Keratinocyte (primary cell): ENCODE measurements at regions not wholly inside any gene's neighbourhood (a gene's known extent, or its start where the extent isn't known, plus 50 kb on each side); places are given as distances from the start of the nearest gene placed in this dataset.

ENCODE experiments used
- DNase-seq: peaks from one replicate; pipeline ENCODE4 v3.0.0-alpha.2; 2011; ENCODE audit warnings: low read depth, missing footprints, low spot score
- FAIRE-seq: peaks from 2 replicates; lab custom pipeline; 2011; peaks lifted over from hg19 to GRCh38; lab: Jason Lieb, UNC
- H2AFZ ChIP-seq: 2 replicates; pipeline ENCODE4 v1.6.0; 2012; ENCODE audit warnings: low read length, control low read depth, inconsistent platforms; ENCODE audit not compliant: control insufficient read depth
- H3K27ac ChIP-seq: 2 replicates; pipeline ENCODE4 v1.5.1; 2011; ENCODE audit warnings: low read length; ENCODE audit not compliant: control insufficient read depth, insufficient read depth
- H3K27me3 ChIP-seq: 3 replicates; pipeline ENCODE4 v1.6.0; 2011; ENCODE audit warnings: low read length; ENCODE audit not compliant: control insufficient read depth, insufficient read depth; ENCODE audit errors: extremely low read depth
- H3K36me3 ChIP-seq, 2 experiments: 2 replicates in 1 of 2; 3 replicates in 1 of 2; pipeline ENCODE4 v1.5.1; 2011; ENCODE audit warnings: low read length in 2 of 2, mild to moderate bottlenecking in 1 of 2; ENCODE audit not compliant: control insufficient read depth in 2 of 2, insufficient read depth in 2 of 2; ENCODE audit errors: extremely low read depth in 1 of 2
- H3K4me1 ChIP-seq: 3 replicates; pipeline ENCODE4 v1.5.1; 2011; ENCODE audit warnings: low read length; ENCODE audit not compliant: control insufficient read depth, insufficient read depth; ENCODE audit errors: extremely low read depth
- H3K4me2 ChIP-seq: 3 replicates; pipeline ENCODE4 v1.6.0; 2011; ENCODE audit warnings: low read depth, low read length; ENCODE audit not compliant: control insufficient read depth, insufficient read depth; ENCODE audit errors: extremely low read depth
- H3K4me3 ChIP-seq, 3 experiments: fragments of 200-600 bp in 1 of 3; sonication (generic) in 1 of 3; 2 replicates in 2 of 3; 3 replicates in 1 of 3; pipeline ENCODE4 v1.5.1; 2011 to 2016; ENCODE audit warnings: low read length in 3 of 3, mild to moderate bottlenecking in 3 of 3, control low read depth in 2 of 3, inconsistent platforms in 1 of 3, low read depth in 1 of 3, mixed read lengths in 1 of 3, mixed run types in 1 of 3, moderate library complexity in 1 of 3; ENCODE audit not compliant: control insufficient read depth in 2 of 3, insufficient read depth in 2 of 3; ENCODE audit errors: extremely low read depth in 1 of 3
- H3K79me2 ChIP-seq: 2 replicates; pipeline ENCODE4 v1.6.0; 2012; ENCODE audit warnings: low read length; ENCODE audit not compliant: control insufficient read depth, insufficient read depth
- H3K9ac ChIP-seq: 3 replicates; pipeline ENCODE4 v1.6.0; 2011; ENCODE audit warnings: low read length; ENCODE audit not compliant: control insufficient read depth, insufficient read depth; ENCODE audit errors: extremely low read depth
- H3K9me1 ChIP-seq: 3 replicates; pipeline ENCODE4 v1.6.0; 2011; ENCODE audit warnings: low read length; ENCODE audit not compliant: control insufficient read depth, insufficient read depth; ENCODE audit errors: extremely low read depth
- H3K9me3 ChIP-seq: 2 replicates; pipeline ENCODE4 v1.5.1; 2012; ENCODE audit warnings: low read depth, low read length; ENCODE audit not compliant: control insufficient read depth
- H4K20me1 ChIP-seq: 3 replicates; pipeline ENCODE4 v1.6.0; 2011; ENCODE audit warnings: low read length; ENCODE audit not compliant: control insufficient read depth, insufficient read depth; ENCODE audit errors: extremely low read depth
- EZH2 ChIP-seq: IDR thresholded peaks from one replicate; pipeline ENCODE4 v1.6.1; 2012; ENCODE audit warnings: inconsistent platforms, mild to moderate bottlenecking, low read length, moderate library complexity
- dilution Hi-C: fragments of 300-500 bp; cut with MboI; formaldehyde crosslinking; loops from one replicate; pipeline ENCODE4 v1.7.0; 2020; ENCODE audit warnings: low sequenced_read_pairs; ENCODE audit not compliant: extremely low pct_ligation_motif_present
- TF ChIP-seq, protein P1 (sequence below), 3 experiments: IDR thresholded peaks in 1 of 3; conservative IDR thresholded peaks in 1 of 3; optimal IDR thresholded peaks in 1 of 3; 2 replicates in 2 of 3; 3 replicates in 1 of 3; pipeline versions ENCODE3 to v1.5.1; 2011; ENCODE audit warnings: low read length in 3 of 3, mild to moderate bottlenecking in 3 of 3, moderate library complexity in 2 of 3, control low read depth in 1 of 3, inconsistent platforms in 1 of 3; ENCODE audit not compliant: insufficient read depth in 2 of 3; ENCODE audit errors: extremely low read depth in 1 of 3

DNA sequence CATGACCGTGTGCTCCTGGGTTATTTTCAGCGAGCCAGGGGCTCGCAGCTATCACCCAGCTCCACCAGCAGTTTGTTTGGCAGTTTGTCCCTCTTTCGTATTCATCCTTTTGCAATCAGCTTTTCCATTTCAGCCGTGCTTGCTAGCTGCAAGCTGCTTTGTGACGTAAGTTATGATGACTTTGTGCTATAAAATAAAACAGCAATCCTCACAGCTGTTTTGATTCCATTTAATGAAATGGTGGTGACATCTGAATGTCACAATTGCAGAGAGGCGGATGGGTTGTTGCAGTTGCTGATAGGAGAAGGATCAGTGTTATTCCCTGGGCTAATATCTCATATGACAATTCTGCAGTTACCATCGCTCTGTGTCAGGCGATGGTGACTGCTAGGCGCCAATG lies 251.7 kb downstream of the SNX10 start:
- Histone ChIP-seq H4K20me1 (no peaks in the 10 kb centered on the region), H3K79me2 (no peaks in the 10 kb centered on the region), H3K4me3 (no peak overlapping the region), H3K36me3 (no peaks in the 10 kb centered on the region), H3K27ac (no peak overlapping the region), H3K4me2 (no peak overlapping the region), H2AFZ (no peak overlapping the region), H3K4me1 (no peaks in the 10 kb centered on the region), H3K27me3 (peaks cover 2% of the 10 kb centered on the region), H3K9ac (no peak overlapping the region), H3K9me1 (no peaks in the 10 kb centered on the region), H3K9me3 (no peaks in the 10 kb centered on the region)
- no peak for TF ChIP-seq EZH2
- TF ChIP-seq, protein P1, sequence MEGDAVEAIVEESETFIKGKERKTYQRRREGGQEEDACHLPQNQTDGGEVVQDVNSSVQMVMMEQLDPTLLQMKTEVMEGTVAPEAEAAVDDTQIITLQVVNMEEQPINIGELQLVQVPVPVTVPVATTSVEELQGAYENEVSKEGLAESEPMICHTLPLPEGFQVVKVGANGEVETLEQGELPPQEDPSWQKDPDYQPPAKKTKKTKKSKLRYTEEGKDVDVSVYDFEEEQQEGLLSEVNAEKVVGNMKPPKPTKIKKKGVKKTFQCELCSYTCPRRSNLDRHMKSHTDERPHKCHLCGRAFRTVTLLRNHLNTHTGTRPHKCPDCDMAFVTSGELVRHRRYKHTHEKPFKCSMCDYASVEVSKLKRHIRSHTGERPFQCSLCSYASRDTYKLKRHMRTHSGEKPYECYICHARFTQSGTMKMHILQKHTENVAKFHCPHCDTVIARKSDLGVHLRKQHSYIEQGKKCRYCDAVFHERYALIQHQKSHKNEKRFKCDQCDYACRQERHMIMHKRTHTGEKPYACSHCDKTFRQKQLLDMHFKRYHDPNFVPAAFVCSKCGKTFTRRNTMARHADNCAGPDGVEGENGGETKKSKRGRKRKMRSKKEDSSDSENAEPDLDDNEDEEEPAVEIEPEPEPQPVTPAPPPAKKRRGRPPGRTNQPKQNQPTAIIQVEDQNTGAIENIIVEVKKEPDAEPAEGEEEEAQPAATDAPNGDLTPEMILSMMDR (optimal IDR thresholded peaks at IDR 0.05 in 1 of 3, IDR thresholded peaks at IDR 0.05 in 1 of 3, conservative IDR thresholded peaks at IDR 0.05 in 1 of 3; ENCODE audit: extremely low read depth in 1 of 3, insufficient read depth in 2 of 3, low read length in 3 of 3), result no peak
- dilution Hi-C loops, result no loop called here
- no peak for DNase-seq
- no peak for FAIRE-seq

GRCh38 chr7:26543951-26544350 lies 252.3 kb downstream of the SNX10 start:
- dilution Hi-C loops, result no loop called here
- no peak for FAIRE-seq

More at GRCh38 chr7:26543951-26544350, 252.3 kb downstream of the SNX10 start:
- DNase-seq, result no peak
- Histone ChIP-seq H3K9me3 (no peaks in the 10 kb centered on the region), H3K9ac (no peak overlapping the region), H3K4me2 (no peak overlapping the region), H3K4me1 (no peaks in the 10 kb centered on the region), H3K36me3 (no peaks in the 10 kb centered on the region), H3K79me2 (no peaks in the 10 kb centered on the region), H3K27me3 (no peaks in the 10 kb centered on the region), H2AFZ (no peak overlapping the region), H4K20me1 (no peaks in the 10 kb centered on the region), H3K4me3 (no peak overlapping the region), H3K9me1 (no peaks in the 10 kb centered on the region), H3K27ac (no peak overlapping the region)
- TF ChIP-seq, protein P1 (optimal IDR thresholded peaks at IDR 0.05 in 1 of 3, IDR thresholded peaks at IDR 0.05 in 1 of 3, conservative IDR thresholded peaks at IDR 0.05 in 1 of 3; ENCODE audit: extremely low read depth in 1 of 3, insufficient read depth in 2 of 3, low read length in 3 of 3), result no peak
- no peak for TF ChIP-seq EZH2
